ENCODE measurements at regions not wholly inside any gene's neighbourhood (a gene's known extent, or its start where the extent isn't known, plus 50 kb on each side); places are given as distances from the start of the nearest gene placed in this dataset.

- TF ChIP-seq, protein P1, sequence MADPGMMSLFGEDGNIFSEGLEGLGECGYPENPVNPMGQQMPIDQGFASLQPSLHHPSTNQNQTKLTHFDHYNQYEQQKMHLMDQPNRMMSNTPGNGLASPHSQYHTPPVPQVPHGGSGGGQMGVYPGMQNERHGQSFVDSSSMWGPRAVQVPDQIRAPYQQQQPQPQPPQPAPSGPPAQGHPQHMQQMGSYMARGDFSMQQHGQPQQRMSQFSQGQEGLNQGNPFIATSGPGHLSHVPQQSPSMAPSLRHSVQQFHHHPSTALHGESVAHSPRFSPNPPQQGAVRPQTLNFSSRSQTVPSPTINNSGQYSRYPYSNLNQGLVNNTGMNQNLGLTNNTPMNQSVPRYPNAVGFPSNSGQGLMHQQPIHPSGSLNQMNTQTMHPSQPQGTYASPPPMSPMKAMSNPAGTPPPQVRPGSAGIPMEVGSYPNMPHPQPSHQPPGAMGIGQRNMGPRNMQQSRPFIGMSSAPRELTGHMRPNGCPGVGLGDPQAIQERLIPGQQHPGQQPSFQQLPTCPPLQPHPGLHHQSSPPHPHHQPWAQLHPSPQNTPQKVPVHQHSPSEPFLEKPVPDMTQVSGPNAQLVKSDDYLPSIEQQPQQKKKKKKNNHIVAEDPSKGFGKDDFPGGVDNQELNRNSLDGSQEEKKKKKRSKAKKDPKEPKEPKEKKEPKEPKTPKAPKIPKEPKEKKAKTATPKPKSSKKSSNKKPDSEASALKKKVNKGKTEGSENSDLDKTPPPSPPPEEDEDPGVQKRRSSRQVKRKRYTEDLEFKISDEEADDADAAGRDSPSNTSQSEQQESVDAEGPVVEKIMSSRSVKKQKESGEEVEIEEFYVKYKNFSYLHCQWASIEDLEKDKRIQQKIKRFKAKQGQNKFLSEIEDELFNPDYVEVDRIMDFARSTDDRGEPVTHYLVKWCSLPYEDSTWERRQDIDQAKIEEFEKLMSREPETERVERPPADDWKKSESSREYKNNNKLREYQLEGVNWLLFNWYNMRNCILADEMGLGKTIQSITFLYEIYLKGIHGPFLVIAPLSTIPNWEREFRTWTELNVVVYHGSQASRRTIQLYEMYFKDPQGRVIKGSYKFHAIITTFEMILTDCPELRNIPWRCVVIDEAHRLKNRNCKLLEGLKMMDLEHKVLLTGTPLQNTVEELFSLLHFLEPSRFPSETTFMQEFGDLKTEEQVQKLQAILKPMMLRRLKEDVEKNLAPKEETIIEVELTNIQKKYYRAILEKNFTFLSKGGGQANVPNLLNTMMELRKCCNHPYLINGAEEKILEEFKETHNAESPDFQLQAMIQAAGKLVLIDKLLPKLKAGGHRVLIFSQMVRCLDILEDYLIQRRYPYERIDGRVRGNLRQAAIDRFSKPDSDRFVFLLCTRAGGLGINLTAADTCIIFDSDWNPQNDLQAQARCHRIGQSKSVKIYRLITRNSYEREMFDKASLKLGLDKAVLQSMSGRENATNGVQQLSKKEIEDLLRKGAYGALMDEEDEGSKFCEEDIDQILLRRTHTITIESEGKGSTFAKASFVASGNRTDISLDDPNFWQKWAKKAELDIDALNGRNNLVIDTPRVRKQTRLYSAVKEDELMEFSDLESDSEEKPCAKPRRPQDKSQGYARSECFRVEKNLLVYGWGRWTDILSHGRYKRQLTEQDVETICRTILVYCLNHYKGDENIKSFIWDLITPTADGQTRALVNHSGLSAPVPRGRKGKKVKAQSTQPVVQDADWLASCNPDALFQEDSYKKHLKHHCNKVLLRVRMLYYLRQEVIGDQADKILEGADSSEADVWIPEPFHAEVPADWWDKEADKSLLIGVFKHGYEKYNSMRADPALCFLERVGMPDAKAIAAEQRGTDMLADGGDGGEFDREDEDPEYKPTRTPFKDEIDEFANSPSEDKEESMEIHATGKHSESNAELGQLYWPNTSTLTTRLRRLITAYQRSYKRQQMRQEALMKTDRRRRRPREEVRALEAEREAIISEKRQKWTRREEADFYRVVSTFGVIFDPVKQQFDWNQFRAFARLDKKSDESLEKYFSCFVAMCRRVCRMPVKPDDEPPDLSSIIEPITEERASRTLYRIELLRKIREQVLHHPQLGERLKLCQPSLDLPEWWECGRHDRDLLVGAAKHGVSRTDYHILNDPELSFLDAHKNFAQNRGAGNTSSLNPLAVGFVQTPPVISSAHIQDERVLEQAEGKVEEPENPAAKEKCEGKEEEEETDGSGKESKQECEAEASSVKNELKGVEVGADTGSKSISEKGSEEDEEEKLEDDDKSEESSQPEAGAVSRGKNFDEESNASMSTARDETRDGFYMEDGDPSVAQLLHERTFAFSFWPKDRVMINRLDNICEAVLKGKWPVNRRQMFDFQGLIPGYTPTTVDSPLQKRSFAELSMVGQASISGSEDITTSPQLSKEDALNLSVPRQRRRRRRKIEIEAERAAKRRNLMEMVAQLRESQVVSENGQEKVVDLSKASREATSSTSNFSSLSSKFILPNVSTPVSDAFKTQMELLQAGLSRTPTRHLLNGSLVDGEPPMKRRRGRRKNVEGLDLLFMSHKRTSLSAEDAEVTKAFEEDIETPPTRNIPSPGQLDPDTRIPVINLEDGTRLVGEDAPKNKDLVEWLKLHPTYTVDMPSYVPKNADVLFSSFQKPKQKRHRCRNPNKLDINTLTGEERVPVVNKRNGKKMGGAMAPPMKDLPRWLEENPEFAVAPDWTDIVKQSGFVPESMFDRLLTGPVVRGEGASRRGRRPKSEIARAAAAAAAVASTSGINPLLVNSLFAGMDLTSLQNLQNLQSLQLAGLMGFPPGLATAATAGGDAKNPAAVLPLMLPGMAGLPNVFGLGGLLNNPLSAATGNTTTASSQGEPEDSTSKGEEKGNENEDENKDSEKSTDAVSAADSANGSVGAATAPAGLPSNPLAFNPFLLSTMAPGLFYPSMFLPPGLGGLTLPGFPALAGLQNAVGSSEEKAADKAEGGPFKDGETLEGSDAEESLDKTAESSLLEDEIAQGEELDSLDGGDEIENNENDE (IDR thresholded peaks at IDR 0.05; ENCODE audit: insufficient replicate concordance, low read length): no peak
- TF ChIP-seq SP2 (IDR thresholded peaks at IDR 0.05; ENCODE audit: low read length): no peak
- TF ChIP-seq, protein P2, sequence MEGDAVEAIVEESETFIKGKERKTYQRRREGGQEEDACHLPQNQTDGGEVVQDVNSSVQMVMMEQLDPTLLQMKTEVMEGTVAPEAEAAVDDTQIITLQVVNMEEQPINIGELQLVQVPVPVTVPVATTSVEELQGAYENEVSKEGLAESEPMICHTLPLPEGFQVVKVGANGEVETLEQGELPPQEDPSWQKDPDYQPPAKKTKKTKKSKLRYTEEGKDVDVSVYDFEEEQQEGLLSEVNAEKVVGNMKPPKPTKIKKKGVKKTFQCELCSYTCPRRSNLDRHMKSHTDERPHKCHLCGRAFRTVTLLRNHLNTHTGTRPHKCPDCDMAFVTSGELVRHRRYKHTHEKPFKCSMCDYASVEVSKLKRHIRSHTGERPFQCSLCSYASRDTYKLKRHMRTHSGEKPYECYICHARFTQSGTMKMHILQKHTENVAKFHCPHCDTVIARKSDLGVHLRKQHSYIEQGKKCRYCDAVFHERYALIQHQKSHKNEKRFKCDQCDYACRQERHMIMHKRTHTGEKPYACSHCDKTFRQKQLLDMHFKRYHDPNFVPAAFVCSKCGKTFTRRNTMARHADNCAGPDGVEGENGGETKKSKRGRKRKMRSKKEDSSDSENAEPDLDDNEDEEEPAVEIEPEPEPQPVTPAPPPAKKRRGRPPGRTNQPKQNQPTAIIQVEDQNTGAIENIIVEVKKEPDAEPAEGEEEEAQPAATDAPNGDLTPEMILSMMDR (IDR thresholded peaks at IDR 0.05; ENCODE audit: control extremely low read depth in 1 of 3, insufficient read depth in 1 of 3, low read depth in 1 of 3, low read length in 3 of 3): no peak
Observed at GRCh38 chr6:144344646-144345045, 59.5 kb downstream of the UTRN start (continued).

All from H1 (cell line).